GM13977 (cell line): ENCODE measurements at regions not wholly inside any gene's neighbourhood (a gene's known extent, or its start where the extent isn't known, plus 50 kb on each side); places are given as distances from the start of the nearest gene placed in this dataset.

Experiments used
- DNase-seq: peaks from one replicate; pipeline ENCODE4 v3.0.0; 2012; ENCODE audit warnings: low spot score
- CTCF ChIP-seq: IDR thresholded peaks from 2 replicates; pipeline ENCODE4 v1.5.1; 2012; ENCODE audit warnings: mild to moderate bottlenecking, control low read depth; ENCODE audit not compliant: insufficient read depth; ENCODE audit errors: extremely low read depth, missing control alignments
- in situ Hi-C: fragments of 300-500 bp; cut with MboI; formaldehyde crosslinking; loops from one replicate; pipeline ENCODE4 v1.12.0; 2022; ENCODE audit warnings: low sequenced_read_pairs, low pct_unique_long_range_greater_than_20kb, mixed read lengths, inconsistent platforms; ENCODE audit not compliant: unreplicated experiment

- in situ Hi-C loops, result no loop called here
- TF ChIP-seq CTCF, result no peak
- no peak for DNase-seq
These were observed 704.8 kb upstream of the CBLB start for GRCh38 chr3:106573605-106574004.

GRCh38 chr3:106575029-106575428 lies 706.2 kb upstream of the CBLB start:
- DNase-seq, result no peak
- in situ Hi-C loops, result no loop called here
- no peak for TF ChIP-seq CTCF

GRCh38 chr3:106577241-106577640 lies 708.4 kb upstream of the CBLB start:
- no peak for DNase-seq
- no peak for TF ChIP-seq CTCF
- in situ Hi-C loops, result no loop called here

- in situ Hi-C loops, result no loop called here
- no peak for TF ChIP-seq CTCF
- no peak for DNase-seq
These were observed 710.1 kb upstream of the CBLB start for GRCh38 chr3:106578911-106579310.

GRCh38 chr3:106582151-106582550 lies 713.3 kb upstream of the CBLB start:
- no peak for DNase-seq
- in situ Hi-C loops, result no loop called here
- TF ChIP-seq CTCF, result no peak

GRCh38 chr3:106587551-106587950 lies 718.7 kb upstream of the CBLB start:
- in situ Hi-C loops, result no loop called here
- TF ChIP-seq CTCF, result no peak
- DNase-seq, result no peak

GRCh38 chr3:106588739-106589138 lies 719.9 kb upstream of the CBLB start:
- DNase-seq, result no peak
- in situ Hi-C loops, result no loop called here
- TF ChIP-seq CTCF, result no peak
